GM12874 (cell line): ENCODE measurements at regions not wholly inside any gene's neighbourhood (a gene's known extent, or its start where the extent isn't known, plus 50 kb on each side); places are given as distances from the start of the nearest gene placed in this dataset.

Experiments used
- TF ChIP-seq, protein P1 (sequence below): IDR thresholded peaks from 2 replicates; pipeline ENCODE4 v1.5.1; 2011; ENCODE audit warnings: low read depth, mild to moderate bottlenecking, control low read depth, low read length, moderate library complexity; ENCODE audit not compliant: insufficient read depth

DNA sequence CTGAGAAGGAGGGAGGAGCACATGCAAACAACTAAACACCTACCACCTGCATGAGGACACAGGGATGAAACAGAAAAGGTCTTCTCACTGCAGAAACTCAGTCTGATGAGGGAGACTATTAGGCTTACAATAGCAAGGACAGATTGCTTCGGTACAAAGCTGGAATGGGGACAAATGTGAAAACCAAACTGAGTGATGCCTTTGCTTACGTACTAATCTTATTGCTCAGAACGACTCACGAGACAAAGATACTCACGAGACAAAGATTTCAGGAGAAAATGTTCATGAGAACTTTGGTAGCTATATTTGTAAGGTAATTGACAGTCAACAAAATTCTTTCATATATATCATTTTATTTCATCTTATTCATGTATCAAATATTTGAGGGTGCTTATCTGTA, 71.9 kb upstream of the TAF1L start:
- TF ChIP-seq, protein P1, sequence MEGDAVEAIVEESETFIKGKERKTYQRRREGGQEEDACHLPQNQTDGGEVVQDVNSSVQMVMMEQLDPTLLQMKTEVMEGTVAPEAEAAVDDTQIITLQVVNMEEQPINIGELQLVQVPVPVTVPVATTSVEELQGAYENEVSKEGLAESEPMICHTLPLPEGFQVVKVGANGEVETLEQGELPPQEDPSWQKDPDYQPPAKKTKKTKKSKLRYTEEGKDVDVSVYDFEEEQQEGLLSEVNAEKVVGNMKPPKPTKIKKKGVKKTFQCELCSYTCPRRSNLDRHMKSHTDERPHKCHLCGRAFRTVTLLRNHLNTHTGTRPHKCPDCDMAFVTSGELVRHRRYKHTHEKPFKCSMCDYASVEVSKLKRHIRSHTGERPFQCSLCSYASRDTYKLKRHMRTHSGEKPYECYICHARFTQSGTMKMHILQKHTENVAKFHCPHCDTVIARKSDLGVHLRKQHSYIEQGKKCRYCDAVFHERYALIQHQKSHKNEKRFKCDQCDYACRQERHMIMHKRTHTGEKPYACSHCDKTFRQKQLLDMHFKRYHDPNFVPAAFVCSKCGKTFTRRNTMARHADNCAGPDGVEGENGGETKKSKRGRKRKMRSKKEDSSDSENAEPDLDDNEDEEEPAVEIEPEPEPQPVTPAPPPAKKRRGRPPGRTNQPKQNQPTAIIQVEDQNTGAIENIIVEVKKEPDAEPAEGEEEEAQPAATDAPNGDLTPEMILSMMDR: no peak

DNA sequence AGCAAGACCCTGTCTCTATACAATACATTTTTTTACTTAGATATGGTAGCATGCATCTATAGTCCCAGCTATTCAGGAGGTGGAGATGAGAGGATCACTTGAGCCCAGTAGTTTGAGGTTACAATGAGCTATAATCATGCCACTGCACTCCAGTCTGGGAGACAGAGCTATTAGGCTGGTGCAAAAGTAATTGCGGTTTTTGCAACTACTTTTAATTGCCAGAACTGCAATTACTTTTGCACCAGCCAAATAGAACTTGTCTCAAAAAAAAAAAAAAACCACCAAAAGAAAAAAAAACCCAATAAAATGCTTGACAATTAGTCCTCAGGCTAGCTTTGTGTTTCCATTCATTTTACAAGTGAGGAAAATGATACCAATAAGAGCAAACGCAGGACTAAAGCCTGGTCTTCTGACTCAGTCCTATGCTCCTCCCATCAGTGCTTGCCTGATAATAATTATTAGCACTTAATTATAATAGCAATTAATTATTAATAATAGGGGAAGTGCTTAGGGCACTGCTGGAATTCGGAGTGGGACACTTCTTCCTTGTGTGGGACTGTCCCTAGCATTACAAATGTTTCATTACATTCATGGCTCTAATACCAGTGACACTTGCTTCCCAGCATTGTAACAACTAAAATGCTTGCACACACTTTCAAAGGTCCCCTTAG, 73.1 kb upstream of the TAF1L start:
- TF ChIP-seq, protein P1: no peak

DNA sequence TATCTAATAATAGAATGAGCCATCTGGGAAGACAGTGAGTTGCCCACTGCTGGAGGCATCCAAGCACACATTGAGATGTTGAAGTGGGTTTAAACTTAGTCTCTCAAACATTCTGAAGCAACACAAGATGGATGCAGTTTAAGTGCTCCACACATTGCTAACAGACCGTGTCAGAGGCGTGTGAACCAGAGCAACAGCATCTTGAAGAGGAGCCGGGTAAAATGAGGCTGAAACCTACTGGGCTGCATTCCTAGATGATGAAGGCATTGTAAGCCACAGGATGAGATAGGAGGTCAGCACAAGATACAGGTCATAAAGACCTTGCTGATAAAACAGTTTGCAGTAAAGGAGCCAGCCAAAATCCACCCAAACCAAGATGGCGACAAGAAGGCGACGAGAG, 73.5 kb upstream of the TMEM215 start:
- TF ChIP-seq, protein P1: no peak

DNA sequence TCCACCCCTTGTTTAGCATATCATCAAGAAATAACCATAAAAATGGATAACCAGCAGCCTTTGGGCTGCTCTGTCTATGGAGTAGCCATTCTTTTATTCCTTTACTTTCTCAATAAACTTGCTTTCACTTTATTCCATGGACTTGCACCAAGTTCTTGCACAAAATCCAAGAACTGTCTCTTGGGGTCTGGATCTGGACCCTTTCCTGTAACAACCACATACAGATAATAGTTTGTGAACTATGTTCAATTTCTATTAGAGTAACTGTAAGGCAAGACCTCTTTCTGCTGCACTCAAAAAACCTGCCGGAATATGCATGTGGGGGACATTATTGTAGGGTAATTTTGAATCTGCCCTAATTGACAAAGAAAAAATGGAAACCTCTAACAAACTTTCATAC, 66.9 kb upstream of the TMEM215 start:
- TF ChIP-seq, protein P1: no peak

DNA sequence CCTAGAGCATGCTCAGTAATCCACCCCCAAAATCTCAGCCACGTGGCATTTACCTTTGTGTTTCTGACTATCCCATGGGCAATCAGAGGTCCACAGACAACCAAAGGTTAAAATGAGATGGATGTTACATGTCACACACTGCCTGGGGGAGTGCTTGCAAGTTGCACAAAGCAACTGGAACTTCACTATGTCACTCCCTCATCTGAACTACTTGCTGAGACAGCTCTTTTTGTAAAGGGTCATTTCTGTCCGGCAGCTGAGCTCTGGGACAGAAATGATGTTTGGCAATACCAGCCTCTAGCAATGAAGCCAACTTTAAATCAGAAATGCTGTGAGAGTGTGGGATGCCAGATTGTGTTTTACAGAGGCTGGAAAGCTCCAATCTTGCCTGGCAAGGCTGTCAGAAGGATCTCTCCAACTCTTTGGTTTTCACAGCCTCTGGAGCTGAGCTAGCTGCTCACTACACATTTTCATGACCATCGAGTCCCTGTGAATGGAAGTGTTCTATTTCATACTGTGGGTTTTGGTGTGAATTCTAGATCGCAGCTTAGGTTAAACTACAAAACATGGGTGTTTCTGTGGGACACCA, 66.3 kb upstream of the TMEM215 start:
- TF ChIP-seq, protein P1: no peak

DNA sequence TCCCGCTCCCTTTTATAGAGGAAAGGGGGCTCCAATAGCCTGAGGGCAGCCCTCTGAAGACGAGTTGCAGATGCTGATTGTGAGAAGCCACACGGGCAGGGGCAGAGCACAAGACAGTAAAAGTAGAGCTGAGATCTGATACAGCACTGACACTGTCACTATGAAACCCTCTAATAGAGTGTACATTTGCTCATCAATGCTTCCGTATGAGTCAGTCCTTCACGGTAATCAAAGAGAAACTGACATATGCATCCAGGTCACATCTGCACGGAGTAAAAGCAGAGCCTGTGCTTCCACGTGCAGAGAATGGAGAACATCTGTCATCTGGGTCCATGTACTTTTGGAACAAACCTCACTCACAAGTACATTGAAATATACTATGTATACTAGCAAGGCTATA, 60.6 kb upstream of the TMEM215 start:
- TF ChIP-seq, protein P1: no peak

DNA sequence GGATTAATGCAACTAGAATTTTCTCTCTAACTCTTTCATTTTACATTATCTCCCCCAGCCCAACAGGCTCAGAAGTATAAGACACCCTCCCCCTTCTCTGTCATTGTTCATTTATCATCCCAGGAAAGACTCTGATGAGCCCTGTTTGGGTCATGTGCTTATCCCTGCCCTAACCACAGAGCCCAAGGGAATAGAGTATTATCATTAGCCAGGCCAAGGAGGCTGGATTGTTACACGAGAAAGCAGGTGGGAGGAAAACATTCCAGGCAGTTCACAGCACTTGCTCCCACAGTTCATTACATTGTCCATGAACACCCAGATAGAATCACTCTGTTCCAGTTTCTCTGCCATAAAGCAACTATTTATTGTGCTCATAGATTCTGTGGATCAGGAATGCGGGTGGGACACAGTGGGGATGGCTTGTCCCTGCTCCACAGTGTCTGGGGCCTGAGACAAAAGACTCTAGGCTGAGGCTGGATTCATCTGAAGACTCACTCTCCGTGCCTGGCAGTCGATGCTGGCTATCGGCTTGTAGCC, 59.5 kb upstream of the TMEM215 start:
- TF ChIP-seq, protein P1: no peak
